ENCODE measurements at regions not wholly inside any gene's neighbourhood (a gene's known extent, or its start where the extent isn't known, plus 50 kb on each side); places are given as distances from the start of the nearest gene placed in this dataset.

DNA sequence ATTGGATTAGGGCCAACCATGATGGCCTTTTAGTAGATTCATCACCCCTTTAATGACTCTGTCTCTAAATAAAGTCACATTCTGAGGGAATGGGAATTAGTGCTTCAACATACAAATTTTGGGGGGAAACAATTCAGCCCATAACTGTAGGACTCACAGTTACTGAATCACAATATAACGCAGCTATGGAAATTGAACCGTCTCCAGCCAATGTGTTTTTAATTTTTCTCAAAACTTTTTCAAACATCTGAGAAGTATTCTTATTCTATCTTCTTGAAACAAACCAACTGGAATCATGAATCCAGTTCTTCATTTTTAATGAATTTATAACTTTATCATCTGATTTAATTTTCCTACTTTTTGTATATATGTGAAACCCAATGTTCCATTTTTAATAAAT lies 373.1 kb upstream of the SYT4 start:
- Histone ChIP-seq H3K36me3 (no peaks in the 10 kb centered on the region), H3K27me3 (replicated peaks; ENCODE audit: insufficient read depth) (no peaks in the 10 kb centered on the region), H3K4me3 (no peak overlapping the region), H3K4me1 (ENCODE audit: control insufficient read depth in 1 of 2, low read depth in 2 of 2) (no peaks in the 10 kb centered on the region), H3K27ac (no peak overlapping the region), H3K9me3 (no peaks in the 10 kb centered on the region)
- TF ChIP-seq CTCF (IDR thresholded peaks at IDR 0.05): no peak
- DNase-seq (ENCODE audit: low spot score) (no peak), ATAC-seq (ENCODE audit: insufficient number of reproducible peaks, low FRiP score, low read depth) (no peak)

DNA sequence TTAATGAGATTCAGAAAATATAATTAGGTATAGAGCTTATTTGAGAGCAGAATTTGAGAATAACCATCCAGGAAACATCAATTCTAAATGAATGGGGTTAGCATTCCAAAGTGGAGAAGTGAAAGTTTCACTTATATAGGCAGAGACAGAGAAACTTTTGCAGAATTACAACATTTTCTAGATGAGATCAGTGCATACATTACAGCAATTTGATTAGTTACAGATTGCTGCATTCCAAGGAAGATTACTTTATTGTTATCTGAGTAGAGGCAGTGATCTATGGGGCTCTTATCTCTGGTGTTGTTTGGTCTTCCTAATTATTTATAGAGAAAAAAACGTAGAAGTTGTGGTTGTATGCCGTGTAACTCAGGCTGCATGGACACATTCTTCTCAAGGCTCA lies 373.8 kb upstream of the SYT4 start:
- no peak for DNase-seq (ENCODE audit: low spot score)
- H3K4me1 ChIP-seq (ENCODE audit: control insufficient read depth in 1 of 2, low read depth in 2 of 2): no peaks in the 10 kb centered on the region
- no peak for TF ChIP-seq CTCF (IDR thresholded peaks at IDR 0.05)
- H3K9me3 ChIP-seq: no peaks in the 10 kb centered on the region
- H3K36me3 ChIP-seq: no peaks in the 10 kb centered on the region
- H3K27ac ChIP-seq: no peak overlapping the region
- H3K4me3 ChIP-seq: no peak overlapping the region
- H3K27me3 ChIP-seq (replicated peaks; ENCODE audit: insufficient read depth): no peaks in the 10 kb centered on the region
- ATAC-seq (ENCODE audit: insufficient number of reproducible peaks, low FRiP score, low read depth): no peak

DNA sequence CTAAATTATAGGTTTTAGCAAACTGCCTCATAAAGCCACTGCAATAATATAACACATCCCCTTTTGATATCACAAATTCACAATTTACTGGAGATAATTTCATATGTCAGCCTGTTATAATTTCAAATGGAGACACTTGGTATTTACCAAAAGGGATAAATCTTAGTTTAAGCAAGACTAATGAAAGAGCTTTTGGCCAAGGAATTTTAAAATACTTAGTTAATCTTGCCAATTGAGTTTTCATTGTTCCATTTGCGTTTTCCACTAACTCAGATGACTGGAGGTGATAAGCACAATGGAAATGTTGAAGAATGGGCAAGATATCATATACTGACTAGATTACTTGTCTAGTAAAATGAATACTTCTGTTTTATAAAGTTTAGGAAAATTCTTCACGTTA lies 379.3 kb upstream of the SYT4 start:
- Histone ChIP-seq H3K36me3 (no peaks in the 10 kb centered on the region), H3K27ac (no peak overlapping the region), H3K9me3 (no peaks in the 10 kb centered on the region), H3K4me3 (no peak overlapping the region), H3K4me1 (ENCODE audit: control insufficient read depth in 1 of 2, low read depth in 2 of 2) (no peaks in the 10 kb centered on the region), H3K27me3 (replicated peaks; ENCODE audit: insufficient read depth) (no peaks in the 10 kb centered on the region)
- no peak for ATAC-seq (ENCODE audit: insufficient number of reproducible peaks, low FRiP score, low read depth)
- TF ChIP-seq CTCF (IDR thresholded peaks at IDR 0.05): no peak
- no peak for DNase-seq (ENCODE audit: low spot score)

DNA sequence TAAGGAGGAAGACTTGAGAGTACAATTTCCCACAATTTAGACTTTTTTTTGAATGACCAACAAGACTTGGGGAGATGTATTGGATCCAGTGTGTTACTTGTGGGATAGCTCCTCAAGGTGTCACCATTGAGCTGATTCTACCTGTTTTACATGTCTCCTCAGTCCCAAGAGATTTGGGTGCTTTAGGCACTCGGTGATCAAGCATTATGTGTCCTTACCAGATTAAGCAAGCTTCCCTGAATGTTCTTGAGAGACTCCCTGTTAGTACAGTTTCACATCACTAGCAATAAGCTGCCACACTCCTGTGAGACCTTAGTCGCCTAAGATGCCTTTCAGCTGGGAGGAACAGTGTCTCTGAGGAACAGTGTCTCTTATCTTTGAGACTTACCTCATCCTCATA lies 384.3 kb upstream of the SYT4 start:
- no peaks in the 10 kb centered on the region for H3K36me3 ChIP-seq
- H3K27me3 ChIP-seq (replicated peaks; ENCODE audit: insufficient read depth): no peaks in the 10 kb centered on the region
- ATAC-seq (ENCODE audit: insufficient number of reproducible peaks, low FRiP score, low read depth) (no peak), DNase-seq (ENCODE audit: low spot score) (no peak)
- no peak overlapping the region for H3K4me3 ChIP-seq
- TF ChIP-seq CTCF (IDR thresholded peaks at IDR 0.05): no peak
- H3K9me3 ChIP-seq: no peaks in the 10 kb centered on the region
- H3K4me1 ChIP-seq (ENCODE audit: control insufficient read depth in 1 of 2, low read depth in 2 of 2): no peaks in the 10 kb centered on the region
- no peak overlapping the region for H3K27ac ChIP-seq

DNA sequence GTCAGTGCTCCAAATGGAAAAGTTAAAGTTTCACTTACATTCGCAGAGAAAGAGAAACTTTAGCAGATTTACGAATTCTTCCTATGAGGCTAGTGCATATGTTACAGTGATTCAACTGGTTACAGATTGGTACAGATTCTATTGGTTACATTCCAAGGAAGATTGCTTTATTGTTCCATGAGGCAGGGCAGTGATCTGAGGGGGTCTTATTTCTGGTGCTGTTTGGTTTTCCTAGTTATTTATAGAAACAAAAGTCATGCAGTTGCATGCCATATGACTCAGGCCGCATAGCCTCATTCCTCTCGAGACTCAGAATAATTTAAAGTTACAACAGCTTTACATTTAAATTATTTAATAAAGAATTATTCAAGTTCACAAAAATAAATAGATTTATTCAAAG lies 385.4 kb upstream of the SYT4 start:
- no peak for TF ChIP-seq CTCF (IDR thresholded peaks at IDR 0.05)
- no peak overlapping the region for H3K4me3 ChIP-seq
- no peak for ATAC-seq (ENCODE audit: insufficient number of reproducible peaks, low FRiP score, low read depth)

More for the DNA sequence above, 385.4 kb upstream of the SYT4 start:
- no peaks in the 10 kb centered on the region for H3K36me3 ChIP-seq
- no peak overlapping the region for H3K27ac ChIP-seq
- no peaks in the 10 kb centered on the region for H3K4me1 ChIP-seq (ENCODE audit: control insufficient read depth in 1 of 2, low read depth in 2 of 2)
- H3K27me3 ChIP-seq (replicated peaks; ENCODE audit: insufficient read depth): no peaks in the 10 kb centered on the region
- H3K9me3 ChIP-seq: no peaks in the 10 kb centered on the region
- no peak for DNase-seq (ENCODE audit: low spot score)

All from thoracic aorta (tissue), 2 donors.